Gastroesophageal sphincter (tissue), 3 donors: ENCODE measurements at regions not wholly inside any gene's neighbourhood (a gene's known extent, or its start where the extent isn't known, plus 50 kb on each side); places are given as distances from the start of the nearest gene placed in this dataset.

Source experiments
- CTCF ChIP-seq, 4 experiments: fragments of 200-600 bp in 2 of 4; fragments of 450-650 bp in 2 of 4; sonication (generic) in 1 of 4; IDR thresholded peaks; one replicate each; pipeline ENCODE4 v1.5.1; 2017 to 2019; ENCODE audit warnings: antibody characterized with exemption in 4 of 4, mild to moderate bottlenecking in 2 of 4, moderate library complexity in 2 of 4
- EP300 ChIP-seq: sonication (generic); formaldehyde crosslinking; IDR thresholded peaks from one replicate; pipeline ENCODE4 v1.6.1; 2017; ENCODE audit warnings: antibody characterized with exemption, mild to moderate bottlenecking
- POLR2A ChIP-seq, 2 donors: fragments of 450-650 bp; IDR thresholded peaks; one replicate each; pipeline ENCODE4 v1.6.1; 2017; ENCODE audit warnings: antibody characterized with exemption in 2 of 2, mild to moderate bottlenecking in 2 of 2, moderate library complexity in 1 of 2

GRCh38 chr18:34457761-34458160, 233.0 kb upstream of the NOL4 start:
- TF ChIP-seq EP300, result no peak
- TF ChIP-seq CTCF (IDR thresholded peaks at IDR 0.05), result no peak
- TF ChIP-seq POLR2A (IDR thresholded peaks at IDR 0.05), result no peak
